Activated CD4-positive, alpha-beta T cell treated with anti-CD3 and anti-CD28 coated beads for 4 hours (primary cell): ENCODE measurements at regions not wholly inside any gene's neighbourhood (a gene's known extent, or its start where the extent isn't known, plus 50 kb on each side); places are given as distances from the start of the nearest gene placed in this dataset.

ENCODE experiments used
- DNase-seq, 2 donors: peaks; one replicate each; pipeline ENCODE4 v3.0.0-alpha.2; 2020

DNA sequence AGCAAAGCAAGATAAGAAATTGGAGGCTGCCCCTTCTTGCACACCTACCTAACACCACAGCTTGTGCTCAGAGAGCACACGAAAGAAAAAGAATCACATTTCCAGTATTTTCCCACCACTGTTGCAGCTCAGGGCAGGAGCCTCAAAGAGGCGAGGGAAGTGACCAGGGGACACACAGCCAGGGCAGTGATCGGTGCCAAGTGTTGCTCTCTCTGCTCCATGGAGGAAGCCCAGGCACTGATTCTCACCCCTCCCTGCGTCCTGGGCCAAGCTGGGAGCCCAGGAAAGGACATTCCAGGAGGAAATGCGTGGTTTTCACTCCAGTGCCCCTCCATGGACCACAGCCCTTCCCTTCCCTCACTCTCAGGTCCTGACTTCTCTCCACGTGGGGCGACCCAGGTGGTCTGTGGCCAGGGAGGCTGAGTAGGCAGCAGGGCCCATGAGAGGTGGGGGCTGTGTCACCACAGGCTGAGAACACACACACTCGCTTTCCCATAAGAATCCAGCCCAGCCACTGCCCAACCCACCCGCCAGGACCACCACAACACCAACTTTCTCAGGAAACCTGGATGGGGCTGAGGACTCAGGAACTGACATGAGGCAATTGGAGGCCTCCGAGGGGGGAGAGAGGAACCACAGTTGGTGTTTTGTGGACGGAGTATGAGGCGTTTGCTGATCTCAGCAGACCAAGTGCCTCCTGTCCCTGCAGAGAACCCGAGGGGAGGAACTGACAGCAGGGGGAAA lies 81.7 kb upstream of the MAFB start:
- DNase-seq, result no peak

DNA sequence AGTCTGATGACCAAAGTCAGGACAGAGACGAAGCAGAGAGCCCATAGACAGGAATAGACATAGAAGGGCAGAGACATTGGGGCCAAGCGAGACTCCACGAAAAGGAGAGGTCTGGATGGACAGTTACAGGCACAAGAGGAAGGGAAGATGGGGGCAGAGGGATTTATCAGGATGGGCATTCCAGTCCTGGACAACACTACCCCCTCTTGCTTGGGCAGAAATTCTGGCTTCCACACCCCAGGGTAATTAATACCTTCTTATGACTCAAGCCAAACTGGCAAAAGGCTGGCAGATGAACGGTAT lies 82.2 kb upstream of the MAFB start:
- no peak for DNase-seq

DNA sequence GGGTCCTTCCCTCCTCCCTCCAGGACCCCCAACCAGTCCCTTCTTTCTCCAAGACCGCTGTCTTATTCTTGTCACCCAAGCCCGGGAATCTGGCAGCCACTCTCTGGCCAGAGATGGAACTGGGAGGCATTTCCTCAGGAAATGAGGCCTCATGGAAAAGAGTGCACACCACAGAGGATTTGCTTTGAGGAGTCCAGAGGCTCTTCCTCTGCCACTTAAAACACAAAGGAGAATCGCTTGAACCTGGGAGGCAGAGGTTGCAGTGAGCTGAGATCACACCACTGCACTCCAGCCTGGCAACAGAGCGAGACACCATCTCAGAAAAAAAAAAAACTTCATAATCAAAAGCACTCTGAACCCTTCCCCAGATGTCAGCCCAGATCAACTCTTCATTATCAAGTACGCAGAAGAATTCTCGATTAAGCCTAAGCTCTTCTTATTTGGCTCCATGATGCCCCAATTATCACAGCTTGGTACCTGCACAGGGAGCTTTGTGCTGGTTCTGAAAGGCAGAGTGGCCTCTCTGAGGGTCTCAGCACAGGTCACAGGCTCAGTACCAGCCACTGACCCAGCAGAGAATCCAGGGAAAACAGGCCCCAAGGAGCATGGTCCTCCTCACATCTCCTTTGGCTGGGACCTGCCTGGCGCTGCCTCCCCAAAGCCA lies 82.9 kb upstream of the MAFB start:
- DNase-seq, result no peak

DNA sequence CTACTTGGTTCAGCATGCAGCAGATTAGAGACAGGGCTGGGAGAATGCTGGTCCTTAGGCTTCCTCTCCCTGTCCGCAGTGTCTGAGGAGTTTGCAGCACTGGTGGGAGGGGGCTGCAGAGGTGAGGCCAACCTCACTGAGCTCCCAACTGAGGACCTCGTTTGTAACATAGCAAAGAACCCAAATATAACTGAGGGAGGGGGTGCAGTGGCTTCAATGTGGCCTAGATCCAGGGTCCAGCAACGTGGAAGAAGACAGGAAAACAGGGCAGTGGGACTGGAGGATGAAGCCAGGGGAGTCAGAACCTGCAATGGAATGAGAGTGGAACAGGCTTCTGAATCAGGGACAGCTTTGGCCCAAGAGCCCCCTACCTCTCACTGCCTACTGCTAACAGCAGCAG lies 84.3 kb upstream of the MAFB start:
- no peak for DNase-seq

DNA sequence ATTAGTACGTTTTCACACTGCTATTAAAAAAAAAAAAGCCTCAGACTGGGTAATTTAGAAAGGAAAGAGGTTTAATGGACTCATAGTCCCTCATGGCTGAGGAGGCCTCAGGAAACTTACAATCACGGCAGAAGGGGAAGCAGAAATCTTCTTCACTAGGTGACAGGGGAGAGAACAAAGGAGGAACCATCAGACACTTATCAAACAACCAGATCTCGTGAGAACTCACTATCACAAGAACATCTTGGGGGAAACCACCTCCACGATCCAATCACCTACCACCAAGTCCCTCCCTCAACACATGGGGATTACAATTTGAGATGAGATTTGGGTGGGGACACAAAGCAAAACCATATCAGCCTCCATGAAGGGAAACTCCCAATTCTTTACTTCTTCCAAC lies 85.2 kb upstream of the MAFB start:
- no peak for DNase-seq

DNA sequence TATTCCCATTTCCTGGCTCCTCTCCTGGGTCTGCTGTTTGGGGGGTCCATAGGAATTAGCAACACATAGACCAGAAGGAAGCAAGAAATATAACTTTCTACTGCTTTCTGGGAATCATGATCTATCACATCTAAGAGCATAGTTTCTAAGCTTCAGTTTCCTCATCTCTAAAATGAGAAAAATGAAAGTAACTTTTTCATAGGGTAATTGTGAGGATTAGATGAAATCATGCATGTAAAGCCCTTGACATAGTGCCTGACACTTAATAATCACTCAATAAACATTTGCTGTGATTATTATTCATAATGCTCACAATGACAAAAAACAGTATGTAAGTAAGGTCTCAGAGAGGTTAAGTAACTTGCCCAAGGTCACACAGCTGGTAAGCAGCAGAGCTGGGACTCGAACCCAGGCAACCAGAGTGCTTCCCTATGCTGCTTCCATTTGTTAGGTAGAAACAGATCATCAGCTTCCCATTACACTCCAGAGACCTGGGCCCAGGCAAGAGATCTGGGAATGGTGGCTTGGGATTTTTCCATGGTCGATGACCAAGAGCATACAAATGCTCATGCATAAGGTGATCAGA lies 86.6 kb upstream of the MAFB start:
- DNase-seq, result no peak

DNA sequence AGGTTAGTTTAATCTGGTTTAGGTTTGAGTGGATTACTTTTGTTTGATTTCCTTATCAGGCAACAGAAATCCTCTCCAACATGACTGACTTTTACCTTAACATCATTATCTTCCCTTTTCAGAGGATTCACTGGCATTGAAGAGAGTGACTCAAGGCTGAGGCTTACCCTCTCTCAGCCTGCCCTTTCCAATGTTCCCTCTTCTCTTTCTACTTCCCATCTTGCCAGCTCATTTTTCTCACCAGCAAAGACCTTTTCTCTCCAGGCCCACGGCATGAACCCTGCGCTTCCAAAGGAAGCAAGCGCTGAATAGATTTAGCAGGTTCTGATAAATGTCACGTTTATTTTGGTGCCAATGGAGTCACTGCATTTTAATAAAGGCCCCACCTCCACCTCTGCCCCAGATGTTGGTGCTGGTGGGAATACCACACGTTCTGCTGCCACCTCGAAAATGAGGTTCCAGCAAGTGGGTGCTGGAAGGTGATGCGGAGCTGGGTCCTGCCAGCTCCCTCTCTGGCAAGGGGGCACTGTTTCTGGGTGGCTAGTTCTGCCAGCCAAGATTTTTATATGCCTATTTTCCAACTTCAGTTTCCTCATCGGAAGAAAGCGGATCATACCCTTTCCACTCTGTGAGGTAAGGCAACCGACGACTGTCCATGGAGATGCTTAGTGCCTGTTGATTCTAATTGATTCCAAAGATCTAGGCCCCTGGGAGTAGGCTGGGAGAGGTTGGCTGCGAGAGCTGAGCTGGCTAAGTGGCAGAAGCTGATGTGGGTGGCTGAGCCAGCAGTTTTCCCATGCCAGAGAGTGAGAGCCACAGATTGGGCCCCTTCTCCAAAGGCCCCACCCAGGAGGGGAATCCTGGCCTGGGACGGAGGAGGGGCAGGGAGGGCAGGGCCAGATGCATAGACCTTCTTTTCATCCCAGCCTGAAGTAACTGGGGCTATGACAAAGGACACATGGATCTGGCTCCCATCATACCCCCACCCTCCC lies 87.7 kb upstream of the MAFB start:
- no peak for DNase-seq

DNA sequence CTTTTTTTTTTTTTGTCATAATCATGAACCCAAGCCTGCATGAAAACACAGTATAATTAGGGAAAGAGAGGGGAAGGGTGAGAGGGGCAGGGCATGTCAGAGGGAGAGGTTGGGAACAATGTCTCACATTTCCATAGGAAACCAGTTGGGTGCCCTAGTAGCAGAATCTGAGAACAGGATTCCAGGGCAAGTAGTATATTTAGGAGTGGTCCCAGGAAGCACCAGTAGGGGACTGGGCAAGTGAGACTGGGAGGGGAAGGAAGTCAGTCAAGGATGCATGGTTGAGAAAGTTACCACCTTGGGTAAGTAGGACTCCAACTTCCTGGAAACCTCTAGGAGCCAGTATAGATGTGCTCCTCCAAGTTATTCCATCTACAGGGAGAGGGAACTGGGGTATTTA lies 88.6 kb upstream of the MAFB start:
- DNase-seq, result no peak

DNA sequence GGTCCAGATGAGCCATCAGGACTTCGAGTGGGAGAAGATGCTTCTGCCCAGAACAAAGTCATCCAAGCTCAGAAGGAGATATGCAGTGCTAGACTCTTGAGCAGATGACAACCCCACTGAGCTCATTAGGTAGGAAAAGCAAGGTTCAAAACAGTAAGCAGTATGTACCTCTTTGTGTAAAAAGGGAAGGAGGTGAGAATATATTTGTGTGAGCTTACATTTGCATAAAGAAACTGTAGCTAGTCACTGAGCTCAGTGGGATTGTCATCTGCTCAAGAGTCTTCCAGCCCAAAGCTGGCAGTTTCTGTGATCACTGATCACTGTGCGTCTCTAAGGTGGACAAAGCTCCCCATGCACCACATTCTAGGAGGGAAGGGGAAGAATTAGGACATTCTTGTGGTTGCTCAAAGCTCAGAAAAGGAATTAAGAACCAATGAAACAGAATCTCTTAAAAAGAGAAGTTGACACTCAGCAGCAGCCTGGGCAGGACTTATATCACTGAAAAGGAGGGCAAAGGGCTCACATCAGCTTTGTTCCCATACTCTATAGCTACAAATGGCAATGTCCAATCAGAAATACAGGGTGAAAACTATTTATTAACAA lies 90.0 kb upstream of the MAFB start:
- no peak for DNase-seq

DNA sequence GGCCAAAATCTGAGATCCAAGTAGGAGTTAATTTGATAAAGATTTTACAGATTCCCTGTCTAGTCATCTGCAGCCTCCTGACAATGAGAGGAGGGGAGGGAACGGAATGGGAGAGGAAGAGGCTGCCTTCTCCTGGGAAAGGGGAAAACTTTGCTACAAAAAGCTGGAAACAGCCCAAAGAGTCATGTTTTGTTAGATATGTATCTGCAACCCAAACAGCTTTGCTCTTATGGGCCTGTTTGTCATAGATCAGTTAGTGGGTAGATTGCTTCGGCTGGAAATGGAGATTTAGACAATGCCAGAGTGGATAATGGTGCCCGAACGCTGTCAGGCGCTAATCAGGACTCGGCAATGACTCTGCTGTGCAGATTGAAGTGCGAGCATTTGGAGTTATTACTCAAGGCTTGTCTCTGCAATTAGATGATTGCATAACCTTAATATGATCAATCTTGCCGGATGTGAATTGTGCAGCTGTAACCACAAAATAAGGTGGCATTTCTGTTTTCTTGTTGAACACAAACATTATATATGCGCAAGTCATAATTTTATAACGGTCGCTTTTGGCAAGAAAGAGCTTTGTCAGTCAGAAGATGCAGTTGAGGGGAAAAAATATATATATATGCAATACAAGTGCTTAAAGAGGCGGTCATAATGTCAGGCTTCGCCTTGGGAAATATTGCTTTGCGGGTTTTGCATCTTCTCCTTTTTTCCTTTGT lies 92.4 kb upstream of the MAFB start:
- no peak for DNase-seq

DNA sequence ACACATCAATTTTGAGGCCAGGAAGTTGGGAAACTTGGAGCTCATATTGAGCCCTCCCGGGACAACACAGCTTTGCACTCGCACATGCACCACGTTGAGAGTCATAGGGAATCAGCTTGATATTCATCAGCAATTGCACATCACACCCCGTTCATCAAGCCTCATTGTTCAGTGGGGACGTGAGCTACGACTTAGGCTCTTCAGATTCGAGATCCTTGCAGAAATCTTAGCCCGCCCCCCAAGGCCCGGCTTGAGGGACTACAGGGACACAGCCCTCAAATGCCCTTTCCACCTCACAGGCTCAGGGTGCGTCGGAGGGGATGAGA lies 93.0 kb upstream of the MAFB start:
- no peak for DNase-seq

DNA sequence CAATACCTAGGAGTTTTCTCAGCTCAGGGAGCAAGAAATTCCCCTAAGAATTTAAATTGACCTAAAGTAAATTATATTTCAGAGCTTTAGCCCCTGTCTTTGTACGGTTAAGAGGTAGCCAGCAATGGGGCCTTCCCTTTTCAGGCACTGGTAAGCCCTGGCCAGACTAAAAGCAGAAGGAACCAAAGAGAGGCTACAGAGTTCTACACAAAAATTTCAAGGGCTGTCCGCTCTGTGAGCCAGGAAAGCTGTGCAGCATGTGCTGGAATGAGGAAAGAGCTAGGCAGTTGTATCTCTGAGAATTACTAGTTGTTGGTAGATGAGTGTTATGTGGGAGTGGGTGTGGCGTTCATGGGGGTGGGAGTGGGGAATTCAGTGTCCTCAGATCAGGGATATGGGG lies 96.3 kb upstream of the MAFB start:
- no peak for DNase-seq

DNA sequence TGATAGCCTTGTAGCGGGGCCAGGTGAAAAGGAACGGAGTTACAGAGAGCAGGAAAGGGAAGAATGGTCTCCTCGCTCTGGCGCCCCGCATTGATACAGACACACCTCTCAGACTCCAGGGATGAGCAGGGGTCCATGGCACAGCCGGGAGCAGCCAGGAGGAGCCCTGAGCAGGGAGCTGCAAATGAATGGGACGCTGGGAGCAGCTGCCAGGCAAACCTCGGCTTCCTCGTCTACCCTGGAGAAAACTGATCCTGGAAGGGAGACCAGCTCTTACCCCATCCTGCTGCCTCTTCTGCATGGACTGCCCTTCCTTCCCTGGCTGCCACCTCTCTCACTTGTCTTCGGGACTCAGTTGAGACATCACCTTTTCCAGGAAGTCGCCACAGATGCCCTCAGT lies 97.3 kb upstream of the MAFB start:
- DNase-seq, result no peak

DNA sequence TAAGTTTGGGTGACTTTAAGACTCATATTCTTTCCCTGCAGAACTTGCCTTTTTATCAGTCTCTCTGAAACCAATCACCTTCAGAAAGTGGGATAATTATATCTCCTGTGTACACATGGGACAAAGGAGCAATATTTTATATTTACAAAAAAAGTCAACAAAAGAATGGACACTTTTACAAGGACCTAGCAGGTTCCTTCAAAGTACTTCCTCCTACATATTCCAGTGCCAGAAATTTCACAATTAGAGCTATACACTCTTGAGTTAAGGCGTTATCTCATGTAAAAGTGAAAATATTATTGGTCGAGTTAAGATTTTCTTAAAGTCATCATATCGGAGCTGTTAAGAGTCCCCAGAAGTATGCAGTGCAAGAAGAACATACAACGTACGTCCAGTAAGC lies 98.9 kb upstream of the MAFB start:
- DNase-seq, result no peak

DNA sequence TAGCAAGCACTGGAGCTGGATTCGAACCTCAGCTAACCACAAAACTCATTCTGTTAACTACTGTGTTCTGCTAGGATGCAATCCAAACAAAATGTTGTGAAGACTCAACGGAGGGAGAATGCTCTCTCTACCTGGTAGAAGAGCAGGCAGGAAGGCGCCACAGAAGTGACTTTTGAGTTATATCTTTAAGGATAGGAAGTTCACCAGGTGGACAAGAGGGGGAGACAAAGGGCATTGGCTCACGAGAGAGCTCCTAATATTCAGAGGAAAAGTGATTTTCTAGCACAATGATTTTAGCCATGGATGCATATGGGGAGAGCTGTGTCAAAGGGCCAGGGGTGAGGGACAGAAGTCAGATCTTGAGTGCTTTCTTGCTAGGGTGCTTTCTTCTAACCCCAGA lies 108.4 kb upstream of the MAFB start:
- DNase-seq, result no peak

DNA sequence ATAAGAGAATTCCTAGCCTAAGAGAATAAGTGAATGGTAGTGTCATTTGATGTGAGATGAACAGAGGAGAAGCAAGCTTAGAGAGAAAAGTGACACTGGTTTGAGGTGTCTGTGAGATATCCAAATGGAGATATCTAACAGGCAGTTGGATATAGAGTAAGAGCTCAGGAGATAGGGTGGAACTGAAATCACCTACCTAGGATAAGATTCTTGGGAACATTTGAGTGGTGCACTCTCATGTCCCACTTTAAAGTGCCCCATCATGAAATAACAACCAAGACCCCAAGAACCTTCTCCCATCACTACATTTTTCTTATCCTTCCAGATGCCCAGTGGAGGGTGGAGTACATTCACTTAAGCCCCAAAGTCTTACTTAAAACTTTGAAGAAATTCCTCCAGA lies 109.0 kb upstream of the MAFB start:
- DNase-seq, result no peak

DNA sequence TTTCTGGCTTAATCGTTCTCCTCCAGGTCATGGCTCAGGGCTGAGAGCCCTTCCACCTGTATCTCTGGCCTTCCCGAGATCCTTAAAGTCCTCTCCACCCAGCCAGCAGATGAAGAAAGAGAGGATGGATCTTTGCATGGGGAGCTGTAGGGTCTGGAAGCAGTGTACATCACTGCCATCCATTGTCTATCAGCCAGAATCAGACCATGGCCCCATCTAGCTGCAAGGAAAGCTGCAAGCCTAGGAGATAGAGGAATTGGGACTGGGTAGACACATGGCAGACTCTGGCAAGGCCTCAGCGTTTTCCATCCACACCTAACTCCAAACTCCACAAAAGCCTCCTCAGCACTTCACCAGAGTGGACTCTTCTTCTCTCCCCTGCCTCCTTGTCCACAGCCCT lies 113.8 kb upstream of the MAFB start:
- DNase-seq, result no peak

DNA sequence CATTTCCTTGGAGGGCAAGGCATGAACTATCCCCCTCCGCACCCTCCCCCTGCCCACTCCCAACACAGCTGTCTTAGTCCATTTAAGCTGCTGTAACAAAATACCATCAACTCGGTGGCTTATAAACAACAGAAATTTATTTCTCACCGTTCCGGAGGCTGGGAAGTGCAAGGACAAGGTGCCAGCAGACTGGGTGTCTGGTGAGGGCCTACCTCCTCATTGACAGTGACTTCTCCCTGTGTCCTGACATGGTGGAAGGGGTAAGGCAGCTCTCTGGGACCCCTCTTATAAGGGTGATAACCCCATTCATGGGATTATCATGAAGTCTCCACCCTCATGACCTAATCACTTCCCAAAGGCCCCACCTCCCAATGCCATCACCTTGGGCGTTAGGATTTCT lies 114.3 kb upstream of the MAFB start:
- DNase-seq, result no peak

DNA sequence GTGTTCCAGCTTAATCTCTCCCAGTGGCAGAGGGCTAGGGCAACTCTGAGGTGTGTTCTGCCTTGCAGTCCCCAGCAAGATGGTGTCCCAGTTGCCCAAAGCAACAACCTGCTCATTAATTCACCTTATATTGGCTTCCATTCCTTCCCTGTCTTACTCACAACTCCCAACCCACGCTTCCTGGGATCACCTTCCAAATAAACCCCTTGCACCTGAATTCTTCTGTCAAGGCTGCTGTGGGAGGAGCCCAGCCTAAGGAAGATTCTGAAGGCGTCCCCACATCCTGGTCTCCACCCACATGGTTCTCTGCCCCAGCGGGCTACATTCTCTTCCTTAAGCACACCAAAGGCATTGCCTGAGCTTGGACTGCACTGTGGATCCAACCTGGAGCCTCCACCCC lies 116.6 kb upstream of the MAFB start:
- DNase-seq, result no peak

DNA sequence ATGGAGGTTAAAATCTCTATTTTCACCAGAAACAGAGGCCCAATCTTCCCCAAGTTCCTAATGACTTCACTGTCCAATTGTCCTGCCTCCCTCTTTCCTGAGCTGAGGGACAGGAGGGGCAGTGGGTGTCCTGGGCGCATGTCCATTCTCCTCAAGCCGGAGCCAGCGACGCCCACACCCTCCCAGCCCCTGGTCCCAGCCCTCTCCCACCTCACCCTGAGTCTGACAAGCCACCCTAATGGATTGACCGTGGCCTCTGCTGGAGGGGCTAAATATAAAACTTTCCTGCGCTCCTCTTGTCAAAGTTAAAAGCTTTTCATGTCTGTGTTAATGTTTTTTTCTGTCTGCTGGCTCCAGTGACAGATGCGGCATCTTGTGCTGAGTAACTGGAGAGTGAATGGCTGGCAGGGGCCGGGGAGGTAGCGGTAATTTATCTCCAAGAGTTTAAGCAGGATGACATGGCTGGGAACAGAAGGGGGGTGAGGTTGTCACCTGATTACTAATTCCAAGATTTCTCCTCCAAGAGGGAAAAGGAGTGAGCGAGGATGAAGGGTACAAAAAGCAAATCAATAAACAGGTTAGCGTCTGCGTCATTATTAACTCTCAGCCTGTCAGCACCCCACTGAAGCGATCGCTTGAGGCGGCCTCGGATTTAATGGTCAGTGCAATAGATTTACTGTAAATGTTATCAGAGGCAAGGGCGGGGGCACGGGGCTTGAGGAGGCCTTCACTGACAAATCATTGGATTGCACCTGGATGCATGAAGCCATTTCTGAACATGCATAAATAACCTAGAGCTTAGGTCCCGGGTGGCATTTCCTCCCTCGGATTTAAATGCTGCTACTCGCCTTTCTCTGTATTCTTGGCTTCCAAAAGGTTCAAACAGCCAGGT lies 118.1 kb upstream of the MAFB start:
- no peak for DNase-seq

DNA sequence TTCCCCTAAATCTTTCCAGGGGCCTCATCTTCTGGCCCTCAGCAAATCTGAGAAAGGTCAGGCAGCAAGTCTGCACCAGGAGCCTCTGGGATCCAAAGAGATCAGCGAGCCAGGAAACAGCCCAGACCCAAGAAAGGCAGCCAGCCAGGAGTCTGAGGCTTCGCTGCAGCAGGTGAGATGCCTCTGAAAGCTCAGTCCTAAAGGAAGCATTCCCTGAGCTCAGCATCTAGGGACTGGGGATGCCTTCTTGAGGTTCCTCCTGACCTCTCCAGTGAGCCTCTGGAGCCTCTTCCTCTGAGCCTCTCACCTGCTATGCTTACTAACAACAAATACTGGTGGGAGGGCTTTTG lies 118.8 kb upstream of the MAFB start:
- DNase-seq, result no peak

DNA sequence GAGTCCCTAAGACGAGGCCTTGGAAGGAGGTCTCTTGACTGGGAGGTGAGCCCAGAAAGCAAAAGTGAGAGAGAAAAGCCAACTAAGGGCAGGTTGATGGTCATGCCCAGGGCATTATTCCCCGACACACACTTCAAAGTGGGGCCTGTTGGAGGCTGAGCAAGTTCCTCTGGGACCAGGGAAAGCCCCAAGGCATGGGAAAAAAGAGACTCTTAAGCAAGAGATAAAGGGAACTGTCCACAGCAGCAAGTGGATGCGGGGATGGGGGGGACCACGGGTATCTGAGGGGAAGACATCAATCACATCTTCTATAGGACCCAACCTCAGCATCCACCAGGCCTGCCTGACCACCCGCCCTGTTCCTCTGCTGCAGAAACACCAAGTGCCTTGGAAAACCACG lies 119.9 kb upstream of the MAFB start:
- DNase-seq, result no peak
